ENCODE measurements at regions not wholly inside any gene's neighbourhood (a gene's known extent, or its start where the extent isn't known, plus 50 kb on each side); places are given as distances from the start of the nearest gene placed in this dataset.

GRCh38 chr16:9308356-9308801, 216.9 kb downstream of the HAPSTR1 start:
- TF ChIP-seq POLR2AphosphoS5 (IDR thresholded peaks at IDR 0.05; ENCODE audit: low read depth, low read length), result no peak
- no peak for TF ChIP-seq POLR2A (IDR thresholded peaks at IDR 0.05; ENCODE audit: low read depth, low read length)
- no peak for TF ChIP-seq TAF1 (IDR thresholded peaks at IDR 0.05; ENCODE audit: borderline replicate concordance, low read depth, low read length)

Measured in GM12892 (cell line).